ENCODE measurements at regions not wholly inside any gene's neighbourhood (a gene's known extent, or its start where the extent isn't known, plus 50 kb on each side); places are given as distances from the start of the nearest gene placed in this dataset.

GRCh38 chr5:153223376-153223775 lies 267.1 kb upstream of the GRIA1 start:
- BruUV-seq (replicated peaks), result no TSS peak
- no peak for DNase-seq
- intact Hi-C loops (cut with micrococcal nuclease), result no loop called here

GRCh38 chr5:153224651-153225050 lies 265.8 kb upstream of the GRIA1 start:
- Histone ChIP-seq H3K4me1 (ENCODE audit: insufficient read depth, low read length) (no peaks in the 10 kb centered on the region), H3K79me2 (ENCODE audit: low read length) (no peaks in the 10 kb centered on the region), H3K4me2 (ENCODE audit: low read length) (no peak overlapping the region), H3K27me3 (ENCODE audit: low read length) (no peaks in the 10 kb centered on the region), H3K4me3 (ENCODE audit: low read length) (no peak overlapping the region), H3F3A (ENCODE audit: low read length, unreplicated experiment) (no peaks in the 10 kb centered on the region), H4K20me1 (ENCODE audit: low read length) (no peaks in the 10 kb centered on the region), H2AFZ (ENCODE audit: low read length) (no peak overlapping the region), H3K9me3 (ENCODE audit: low read length) (no peaks in the 10 kb centered on the region), H3K9me2 (replicated peaks; ENCODE audit: low read length) (no peaks in the 10 kb centered on the region), H3K27ac (ENCODE audit: low read length) (no peak overlapping the region), H3K9ac (ENCODE audit: low read length) (no peak overlapping the region), H3K36me3 (ENCODE audit: low read depth, low read length) (no peaks in the 10 kb centered on the region)
- no peak for DNase-seq
- no peak for TF ChIP-seq EZH2phosphoT487 (IDR thresholded peaks at IDR 0.05; ENCODE audit: borderline replicate concordance, low read length)
- no peak for TF ChIP-seq CTCF (conservative IDR thresholded peaks at IDR 0.05; ENCODE audit: low read depth, low read length)
- TF ChIP-seq EZH2 (IDR thresholded peaks at IDR 0.05; ENCODE audit: low read length, unreplicated experiment), result no peak
- ChIA-PET POLR2A (ENCODE audit: unreplicated experiment) (no interaction called here), CTCF (no interaction called here)
- ATAC-seq, result no peak
- intact Hi-C loops (cut with micrococcal nuclease), result no loop called here
- no TSS peak for BruUV-seq (replicated peaks)

More at GRCh38 chr5:153223376-153223775, 267.1 kb upstream of the GRIA1 start:
- H3K4me2 ChIP-seq (ENCODE audit: low read length), result no peak overlapping the region
- ChIA-PET POLR2A (ENCODE audit: unreplicated experiment) (no interaction called here), CTCF (no interaction called here)
- no peaks in the 10 kb centered on the region for H3K27me3 ChIP-seq (ENCODE audit: low read length)
- no peaks in the 10 kb centered on the region for H3F3A ChIP-seq (ENCODE audit: low read length, unreplicated experiment)
- no peaks in the 10 kb centered on the region for H3K9me2 ChIP-seq (replicated peaks; ENCODE audit: low read length)
- no peak overlapping the region for H3K9ac ChIP-seq (ENCODE audit: low read length)
- no peaks in the 10 kb centered on the region for H4K20me1 ChIP-seq (ENCODE audit: low read length)
- TF ChIP-seq CTCF (conservative IDR thresholded peaks at IDR 0.05; ENCODE audit: low read depth, low read length) (no peak), EZH2 (IDR thresholded peaks at IDR 0.05; ENCODE audit: low read length, unreplicated experiment) (no peak)
- H3K4me1 ChIP-seq (ENCODE audit: insufficient read depth, low read length), result no peaks in the 10 kb centered on the region
- no peaks in the 10 kb centered on the region for H3K9me3 ChIP-seq (ENCODE audit: low read length)
- H3K27ac ChIP-seq (ENCODE audit: low read length), result no peak overlapping the region
- H3K36me3 ChIP-seq (ENCODE audit: low read depth, low read length), result no peaks in the 10 kb centered on the region
- H3K4me3 ChIP-seq (ENCODE audit: low read length), result no peak overlapping the region
- H2AFZ ChIP-seq (ENCODE audit: low read length), result no peak overlapping the region
- H3K79me2 ChIP-seq (ENCODE audit: low read length), result no peaks in the 10 kb centered on the region
- ATAC-seq, result no peak

- Histone ChIP-seq H3F3A (ENCODE audit: low read length, unreplicated experiment) (no peaks in the 10 kb centered on the region), H3K27ac (ENCODE audit: low read length) (no peak overlapping the region), H3K27me3 (ENCODE audit: low read length) (no peaks in the 10 kb centered on the region), H3K36me3 (ENCODE audit: low read depth, low read length) (no peaks in the 10 kb centered on the region), H4K20me1 (ENCODE audit: low read length) (no peaks in the 10 kb centered on the region), H3K79me2 (ENCODE audit: low read length) (no peaks in the 10 kb centered on the region), H3K9me2 (replicated peaks; ENCODE audit: low read length) (no peaks in the 10 kb centered on the region), H3K4me3 (ENCODE audit: low read length) (no peak overlapping the region), H3K4me2 (ENCODE audit: low read length) (no peak overlapping the region), H2AFZ (ENCODE audit: low read length) (no peak overlapping the region), H3K4me1 (ENCODE audit: insufficient read depth, low read length) (no peaks in the 10 kb centered on the region), H3K9ac (ENCODE audit: low read length) (no peak overlapping the region), H3K9me3 (ENCODE audit: low read length) (peaks cover 10% of the 10 kb centered on the region)
- TF ChIP-seq CTCF (conservative IDR thresholded peaks at IDR 0.05; ENCODE audit: low read depth, low read length) (no peak), EZH2phosphoT487 (IDR thresholded peaks at IDR 0.05; ENCODE audit: borderline replicate concordance, low read length) (no peak), EZH2 (IDR thresholded peaks at IDR 0.05; ENCODE audit: low read length, unreplicated experiment) (no peak)
- BruUV-seq (replicated peaks), result no TSS peak
- ChIA-PET CTCF (no interaction called here), POLR2A (ENCODE audit: unreplicated experiment) (no interaction called here)
- intact Hi-C loops (cut with micrococcal nuclease), result no loop called here
- DNase-seq (no peak), ATAC-seq (no peak)
Observed at GRCh38 chr5:153233933-153234332, 256.5 kb upstream of the GRIA1 start.
